GM19328 (cell line): ENCODE measurements at regions not wholly inside any gene's neighbourhood (a gene's known extent, or its start where the extent isn't known, plus 50 kb on each side); places are given as distances from the start of the nearest gene placed in this dataset.

Source experiments
- ATAC-seq: cut with Tn5 transposase; IDR thresholded peaks from one replicate; pipeline ENCODE4 v1.9.1; 2021; ENCODE audit warnings: mild to moderate bottlenecking, moderate library complexity; ENCODE audit not compliant: unreplicated experiment

GRCh38 chr18:78086931-78087330 lies 837.3 kb downstream of the GALR1 start:
- ATAC-seq = no peak

DNA sequence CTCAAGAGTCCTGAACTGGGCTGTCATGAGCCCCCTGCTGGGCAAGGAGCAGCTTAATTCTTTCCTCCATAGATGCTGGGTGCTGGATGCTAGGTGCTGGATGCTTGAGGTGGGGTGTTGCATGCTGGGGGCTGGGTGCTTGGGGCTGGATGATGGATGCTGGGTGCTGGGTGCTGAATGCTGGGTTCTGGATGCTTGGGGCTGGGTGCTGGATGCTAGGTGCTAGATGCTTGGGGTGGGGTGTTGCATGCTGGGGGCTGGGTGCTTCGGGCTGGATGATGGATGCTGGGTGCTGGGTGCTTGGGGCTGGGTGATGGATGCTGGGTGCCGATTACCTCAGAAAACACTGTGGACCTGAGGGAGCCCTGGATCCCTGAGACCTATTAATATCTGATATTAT lies 837.7 kb downstream of the GALR1 start:
- ATAC-seq = no peak

DNA sequence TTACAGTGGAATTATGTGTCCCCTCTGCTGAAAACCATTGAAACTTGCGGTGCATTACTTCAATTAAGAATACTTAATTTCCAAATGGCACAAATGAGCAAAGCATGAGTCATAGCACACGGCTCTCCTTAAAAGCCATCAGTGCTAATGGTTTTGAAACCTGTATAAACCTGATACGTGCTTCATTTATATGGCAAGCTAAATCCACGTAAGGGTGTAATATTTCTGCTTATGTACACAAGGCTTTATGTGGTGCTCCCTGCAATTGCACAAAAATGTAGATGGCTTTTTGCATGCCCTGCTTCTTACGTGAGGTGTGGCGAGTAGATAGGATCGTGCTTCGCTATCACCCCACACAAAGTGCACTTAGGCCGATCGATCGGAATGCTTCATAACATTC lies 840.9 kb downstream of the GALR1 start:
- ATAC-seq = no peak

DNA sequence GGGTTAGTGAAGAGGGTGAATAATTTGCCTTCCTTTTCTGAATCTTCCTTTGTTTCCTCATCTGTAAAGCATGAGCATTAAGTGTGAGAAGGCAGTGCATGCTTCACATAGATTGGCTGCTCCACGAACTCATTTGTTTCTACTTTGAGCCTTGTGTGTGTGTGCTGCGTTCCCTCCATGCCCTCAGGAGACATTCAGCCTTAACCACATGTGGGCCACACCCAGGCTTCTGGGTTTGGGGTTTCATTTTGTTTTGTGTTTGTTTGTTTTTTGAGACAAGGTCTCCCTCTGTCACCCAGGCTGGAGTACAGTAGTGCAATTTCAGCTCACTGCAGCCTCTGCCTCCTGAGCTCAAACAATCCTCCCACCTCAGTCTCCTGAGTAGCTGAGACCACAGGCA lies 843.3 kb downstream of the GALR1 start:
- ATAC-seq = no peak

DNA sequence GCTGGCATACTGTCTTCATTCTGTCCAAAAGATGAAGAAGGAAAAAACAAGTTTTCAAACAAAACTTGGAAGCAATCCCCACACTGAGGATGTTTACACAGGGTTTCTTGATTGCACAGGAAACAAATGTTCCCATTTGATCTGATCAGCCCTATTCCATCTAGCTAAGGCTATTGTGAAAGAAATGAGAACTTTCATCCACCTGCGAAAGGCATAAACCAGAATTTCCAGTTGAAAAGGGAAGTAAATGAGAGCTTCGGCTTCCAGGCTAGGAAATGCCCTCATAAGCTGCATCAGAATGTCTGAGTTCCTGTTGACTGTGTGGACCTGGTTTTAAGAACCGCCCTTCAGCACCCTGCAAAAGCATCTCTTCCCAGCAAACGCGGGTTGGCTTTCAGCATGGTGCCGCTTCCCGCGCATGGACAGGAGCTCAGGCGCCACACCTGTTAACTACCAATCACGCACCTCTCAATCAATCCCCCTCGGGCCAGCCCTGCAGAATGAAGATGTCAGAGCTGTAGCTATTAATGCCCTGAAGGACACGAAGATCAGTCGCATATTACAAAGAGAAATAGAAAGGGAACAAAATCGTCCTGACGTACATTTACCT lies 850.4 kb downstream of the GALR1 start:
- no peak for ATAC-seq

- no peak for ATAC-seq
These were observed 851.4 kb downstream of the GALR1 start for GRCh38 chr18:78101091-78101490.

GRCh38 chr18:78102135-78102534 lies 852.5 kb downstream of the GALR1 start:
- ATAC-seq = no peak

DNA sequence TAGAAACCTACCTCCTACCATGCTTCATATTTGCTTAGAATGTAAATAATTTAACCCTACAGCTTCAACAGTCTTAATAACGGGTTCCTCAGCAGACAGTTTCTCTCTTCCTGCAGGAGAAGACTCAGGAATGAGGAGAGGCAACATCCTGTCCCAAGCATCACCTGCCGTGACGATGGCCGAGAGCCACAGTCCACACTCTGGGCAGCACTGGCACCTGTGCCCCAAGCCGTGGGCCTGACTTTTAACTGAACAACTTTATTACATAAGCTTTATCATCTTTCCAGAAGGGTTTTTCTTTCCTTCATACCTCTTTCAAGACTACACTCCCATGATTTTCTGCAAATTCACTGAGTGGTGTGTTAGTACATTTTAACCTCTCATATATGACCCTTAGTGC lies 856.0 kb downstream of the GALR1 start:
- no peak for ATAC-seq

GRCh38 chr18:78106946-78107345 lies 857.3 kb downstream of the GALR1 start:
- ATAC-seq = no peak

DNA sequence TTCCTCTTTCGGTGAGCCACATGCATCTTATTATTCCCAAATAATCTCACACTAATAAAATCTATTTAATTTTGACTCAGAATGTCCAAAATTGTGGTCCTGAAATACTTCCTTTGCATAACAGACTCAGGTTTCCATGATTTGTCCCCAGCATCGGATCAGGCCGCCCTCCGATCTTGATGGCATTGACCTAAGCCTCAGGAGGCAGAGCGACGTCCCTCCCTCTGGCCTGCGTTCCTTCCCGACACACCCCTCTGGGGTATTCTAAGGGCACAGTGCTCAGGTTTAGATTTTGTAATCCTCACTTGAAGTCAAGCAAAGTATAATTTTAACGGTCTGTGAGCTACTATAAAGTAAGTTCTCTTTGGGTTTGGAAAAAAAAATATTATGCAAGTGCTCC lies 857.7 kb downstream of the GALR1 start:
- no peak for ATAC-seq

DNA sequence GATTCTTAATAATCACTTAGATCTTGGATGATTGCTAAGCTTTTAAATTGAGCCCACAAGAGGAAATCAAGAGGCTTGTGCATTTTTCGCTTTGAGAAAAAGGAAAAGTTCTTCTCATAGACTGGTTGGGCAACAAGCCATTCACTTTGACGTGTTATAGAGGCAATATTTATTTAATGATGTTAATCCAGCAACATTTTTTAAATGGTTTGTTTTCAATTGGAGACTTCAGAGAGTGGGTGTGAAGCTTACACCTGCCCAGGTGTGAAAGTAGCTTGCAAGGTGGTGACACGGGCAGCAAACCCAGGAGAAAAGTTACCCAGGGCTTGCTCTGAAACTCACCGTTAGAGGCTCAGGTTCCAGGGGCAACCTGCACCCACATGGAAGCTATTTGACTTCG lies 858.9 kb downstream of the GALR1 start:
- ATAC-seq = no peak

DNA sequence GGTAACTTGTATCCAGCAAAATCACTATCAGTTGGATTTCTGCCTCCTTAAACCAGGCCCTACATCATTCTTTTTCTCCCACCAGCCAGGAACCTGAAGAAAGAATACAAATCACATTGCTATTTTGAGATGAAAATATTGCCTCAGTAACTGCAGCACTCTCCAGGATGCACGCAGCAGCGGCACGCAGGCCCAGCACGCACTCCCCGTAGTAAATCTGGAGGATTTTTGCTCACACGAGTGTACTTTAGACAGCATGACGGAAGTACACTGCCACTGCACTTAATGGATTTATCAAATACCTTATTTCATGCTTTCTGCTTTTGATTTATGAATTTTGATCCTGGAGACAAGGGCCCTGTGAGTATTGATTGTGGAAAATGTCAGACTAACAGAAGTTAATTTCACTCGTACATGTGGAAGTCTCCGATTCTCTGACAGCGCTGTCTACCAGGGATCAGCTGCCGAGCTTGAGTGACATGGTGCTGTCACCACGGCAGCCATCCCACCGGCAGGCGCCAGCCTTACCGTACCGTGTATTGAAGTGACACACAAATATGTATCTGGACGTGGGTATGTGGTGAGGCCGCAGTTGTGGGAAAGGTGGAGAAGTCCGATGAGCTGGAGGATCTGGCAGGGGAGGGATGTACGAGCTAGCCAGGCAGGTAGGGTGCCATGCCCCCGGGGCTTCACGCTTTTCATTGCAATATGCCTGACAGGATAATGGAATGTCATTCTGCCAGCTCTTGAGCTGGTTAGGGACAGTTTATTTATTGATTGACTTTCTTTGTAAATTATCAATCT lies 863.7 kb downstream of the GALR1 start:
- no peak for ATAC-seq

DNA sequence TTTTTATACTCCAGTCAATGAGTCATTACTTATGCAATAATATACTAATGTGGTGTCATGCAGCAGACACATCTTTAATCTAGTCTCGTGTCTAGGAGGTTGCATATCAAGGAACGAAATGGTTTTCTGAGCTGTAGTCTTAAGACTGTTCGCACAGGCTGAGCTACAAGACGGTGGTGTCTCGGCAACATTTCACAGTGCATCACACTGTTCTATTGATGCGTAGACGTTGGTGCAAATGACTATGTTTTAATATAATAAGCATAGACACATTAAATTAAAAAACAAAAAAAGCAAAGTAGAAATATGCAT lies 864.2 kb downstream of the GALR1 start:
- no peak for ATAC-seq

DNA sequence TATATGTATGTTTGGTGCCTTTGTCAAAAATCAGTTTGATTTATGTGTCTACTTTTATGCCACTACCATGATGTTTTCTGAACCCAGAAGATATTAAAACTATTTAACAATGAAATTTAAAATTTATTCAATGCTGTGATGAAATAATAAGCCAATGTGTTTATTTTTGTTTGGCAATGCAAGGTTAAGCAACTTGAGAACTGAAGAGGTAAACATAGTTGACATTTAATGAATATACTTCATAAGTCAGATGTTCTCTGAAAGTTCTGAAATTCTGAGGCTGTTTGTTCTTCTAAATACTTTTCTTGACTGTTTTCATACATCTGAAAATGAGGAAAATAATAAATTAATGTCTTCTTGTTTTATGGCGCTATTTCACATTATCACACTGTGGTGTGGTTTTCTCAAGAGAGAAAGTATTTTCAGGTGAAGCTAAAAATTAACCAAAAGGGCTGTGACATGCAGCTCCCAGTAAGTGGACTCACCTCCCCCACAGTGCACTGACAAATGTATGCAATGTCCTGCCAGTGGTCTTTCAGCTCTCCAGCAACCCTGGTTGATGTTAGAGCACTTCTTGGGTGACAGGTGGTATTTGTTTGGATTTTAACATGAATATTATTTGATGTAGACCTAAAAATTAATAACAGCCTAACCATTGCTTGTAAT lies 863.6 kb upstream of the SALL3 start:
- no peak for ATAC-seq

GRCh38 chr18:78123144-78123909 lies 856.3 kb upstream of the SALL3 start:
- ATAC-seq = no peak

GRCh38 chr18:78123926-78124797 lies 855.5 kb upstream of the SALL3 start:
- ATAC-seq = no peak

- no peak for ATAC-seq
These were observed 854.3 kb upstream of the SALL3 start for GRCh38 chr18:78125206-78125896.

GRCh38 chr18:78126106-78126505 lies 853.5 kb upstream of the SALL3 start:
- no peak for ATAC-seq

DNA sequence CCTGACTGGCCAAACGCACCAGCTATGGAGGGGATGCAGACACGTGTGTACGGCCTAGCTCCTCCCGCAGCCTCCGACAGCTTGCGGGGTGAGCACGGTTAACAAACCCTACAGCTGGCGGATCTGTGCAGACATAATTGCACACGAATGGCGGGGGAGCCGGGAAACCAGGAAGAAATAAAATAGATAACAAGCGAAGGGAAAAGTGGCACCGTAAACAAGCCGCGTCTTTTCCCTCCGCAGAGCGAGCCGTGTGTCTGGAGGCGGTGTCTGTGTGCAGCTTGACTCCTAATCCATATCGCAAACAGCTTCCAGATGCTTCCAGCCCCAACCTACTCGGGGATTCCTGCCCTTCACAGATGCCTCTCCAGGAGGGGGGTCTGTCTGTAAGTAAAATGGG lies 853.1 kb upstream of the SALL3 start:
- no peak for ATAC-seq

- ATAC-seq = no peak
These were observed 852.6 kb upstream of the SALL3 start for GRCh38 chr18:78127041-78127440.
